GM18499 (cell line): ENCODE measurements at regions not wholly inside any gene's neighbourhood (a gene's known extent, or its start where the extent isn't known, plus 50 kb on each side); places are given as distances from the start of the nearest gene placed in this dataset.
"Not testable (repeated sequence)": the region's sequence is repeated elsewhere in the genome, so short reads cannot be mapped to it uniquely, and the experiment has no call there.

Experiments
- ATAC-seq: cut with Tn5 transposase; IDR thresholded peaks from one replicate; pipeline ENCODE4 v1.9.1; 2021; ENCODE audit warnings: moderate number of reproducible peaks; ENCODE audit not compliant: insufficient read depth, unreplicated experiment

DNA sequence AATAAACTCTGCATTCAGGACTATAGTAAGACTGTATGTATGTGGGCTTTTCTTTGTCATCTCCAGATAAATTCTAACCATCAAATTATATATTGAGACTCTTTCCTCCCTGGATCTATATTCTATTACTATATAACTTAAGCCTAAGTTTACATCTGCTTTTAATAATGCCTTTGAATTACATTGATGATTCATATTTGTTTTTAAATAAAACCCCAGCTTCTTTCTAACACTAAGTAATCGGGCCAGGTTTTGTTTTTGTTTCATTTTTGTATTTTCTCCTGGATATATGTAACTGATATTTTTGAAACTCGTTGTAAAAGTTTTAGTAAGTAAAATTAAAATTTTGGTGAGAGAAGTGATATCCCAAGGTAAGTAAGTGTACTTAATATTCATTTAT, 1599.1 kb downstream of the PCDH9 start:
- ATAC-seq, result no peak

DNA sequence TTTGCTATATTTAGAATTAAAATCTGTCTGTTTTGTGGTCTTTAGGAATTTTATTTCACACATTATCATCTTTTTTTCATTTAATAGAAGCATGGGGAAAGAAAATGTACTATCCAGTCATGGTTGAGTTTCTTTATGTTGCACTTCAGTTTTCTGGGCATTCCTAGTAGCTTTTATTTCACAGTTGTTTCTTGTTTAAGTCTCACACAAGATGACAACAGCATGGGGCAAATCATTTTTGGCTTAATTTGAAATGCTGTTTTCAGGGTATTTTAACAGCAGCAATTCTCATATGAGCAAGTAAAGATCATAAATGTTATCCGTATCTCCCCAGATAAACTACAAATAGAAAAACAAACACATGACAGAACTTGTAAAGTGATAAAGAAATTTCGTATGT, 1600.2 kb downstream of the PCDH9 start:
- no peak for ATAC-seq

DNA sequence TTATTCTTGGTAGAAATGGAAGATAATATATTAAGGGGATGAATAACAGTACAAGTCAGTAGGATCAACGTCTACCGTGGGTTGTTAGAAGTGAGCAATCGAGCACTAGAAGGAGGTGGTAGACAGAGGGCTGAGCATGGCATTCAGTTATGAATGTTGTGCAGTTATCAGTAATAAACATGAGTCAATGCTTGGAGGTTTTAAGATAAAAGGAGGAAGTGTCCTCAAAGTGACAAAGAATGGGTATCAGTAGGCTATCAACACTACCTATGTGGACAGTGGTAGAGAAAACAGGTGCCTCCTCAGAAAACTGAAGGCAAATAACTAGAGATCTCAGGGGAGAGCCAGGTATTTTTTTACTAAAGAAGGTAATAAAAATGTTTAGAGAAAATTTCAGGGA, 1607.0 kb downstream of the PCDH9 start:
- no peak for ATAC-seq

DNA sequence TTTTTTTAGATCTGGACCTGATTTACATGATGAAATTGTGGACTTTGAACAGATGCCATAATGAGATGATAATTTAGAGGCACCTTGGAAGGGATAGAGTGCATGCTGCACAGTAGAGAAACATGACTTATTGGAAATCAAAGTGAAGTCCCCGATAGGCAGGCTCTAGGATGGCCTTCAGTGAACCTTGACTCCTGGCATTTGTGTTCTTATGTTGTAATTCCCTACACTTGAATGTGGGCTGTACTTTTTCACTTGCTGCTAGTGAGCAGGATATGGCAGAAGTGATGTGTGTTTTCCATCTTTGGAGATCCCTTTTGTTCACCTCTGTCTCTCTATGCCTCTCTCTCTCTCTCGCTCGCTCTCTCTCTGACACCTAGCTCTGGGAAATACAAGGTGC, 1614.6 kb downstream of the PCDH9 start:
- no peak for ATAC-seq

DNA sequence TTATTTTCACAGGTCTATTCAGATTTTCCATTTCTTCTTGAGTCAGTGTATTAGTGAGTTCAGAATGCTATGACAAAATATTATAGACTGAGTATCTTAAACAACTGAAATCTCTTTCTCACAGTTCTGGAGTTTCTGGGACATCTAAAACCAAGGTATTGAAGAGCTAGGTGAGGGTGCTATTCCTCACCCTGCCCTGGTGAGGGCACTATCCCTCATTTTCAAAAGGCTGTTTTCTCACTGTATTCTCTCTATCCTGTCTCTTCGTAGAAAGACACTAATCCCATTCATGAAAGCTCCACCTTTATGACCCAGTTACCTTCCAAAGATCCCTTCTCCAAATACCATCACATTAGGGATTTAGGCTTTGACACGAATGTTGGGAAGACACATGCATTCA, 1617.1 kb downstream of the PCDH9 start:
- no peak for ATAC-seq

DNA sequence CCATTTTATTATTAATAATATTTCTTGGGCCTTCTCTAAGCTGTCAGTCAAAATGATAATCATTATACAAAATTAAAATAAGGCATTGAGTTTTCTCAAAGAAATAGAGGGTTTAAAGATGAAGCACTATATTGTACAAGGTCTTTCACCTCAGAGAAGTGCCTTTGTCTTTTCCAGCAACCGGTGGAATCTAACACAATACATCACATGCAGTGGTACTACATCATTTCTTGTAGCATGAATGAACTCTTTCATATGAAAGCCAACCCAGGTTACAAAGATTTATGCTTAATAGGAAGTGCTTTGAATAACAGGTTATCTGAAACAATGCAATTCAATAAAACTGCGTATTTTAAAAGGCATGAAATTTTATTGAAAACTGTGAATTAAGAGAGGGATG, 1620.8 kb downstream of the PCDH9 start:
- no peak for ATAC-seq

DNA sequence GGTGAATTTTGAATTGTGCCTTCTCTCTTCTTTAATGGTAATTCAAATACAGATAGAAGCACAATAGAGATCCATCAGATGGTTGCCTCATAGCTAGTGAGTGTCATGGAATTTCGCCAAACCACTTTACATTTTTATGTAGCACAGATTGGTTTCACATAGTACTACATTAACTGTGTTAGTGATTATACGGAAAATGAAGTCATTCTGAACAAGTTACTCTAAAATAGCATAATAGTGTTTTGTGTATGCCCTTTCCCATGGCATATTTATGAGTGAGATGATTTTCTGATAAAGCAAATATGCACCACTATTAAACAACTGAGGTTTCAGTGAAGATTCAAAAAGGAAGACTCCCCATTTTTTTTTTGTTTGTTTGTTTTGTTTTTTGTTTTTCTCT, 1623.5 kb downstream of the PCDH9 start:
- ATAC-seq, result no peak

DNA sequence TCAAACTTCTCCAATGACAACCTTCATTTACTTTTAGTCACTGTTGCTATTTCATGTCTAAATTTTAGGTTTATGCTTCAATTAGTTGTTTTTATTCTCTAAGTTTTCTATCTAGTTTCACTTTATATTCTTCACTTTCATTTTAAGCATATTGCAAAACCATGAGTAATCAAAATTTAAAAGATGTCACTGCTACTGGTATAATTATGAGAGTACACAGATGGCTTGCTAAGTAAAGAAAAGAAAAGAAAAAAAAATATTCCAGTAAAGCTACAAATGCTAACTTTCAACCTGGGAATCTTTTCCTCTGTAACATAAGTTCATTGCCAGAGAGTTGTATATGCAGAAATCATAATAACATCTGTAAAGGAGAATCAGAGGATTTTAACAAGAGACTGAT, 1624.7 kb downstream of the PCDH9 start:
- ATAC-seq, result no peak

DNA sequence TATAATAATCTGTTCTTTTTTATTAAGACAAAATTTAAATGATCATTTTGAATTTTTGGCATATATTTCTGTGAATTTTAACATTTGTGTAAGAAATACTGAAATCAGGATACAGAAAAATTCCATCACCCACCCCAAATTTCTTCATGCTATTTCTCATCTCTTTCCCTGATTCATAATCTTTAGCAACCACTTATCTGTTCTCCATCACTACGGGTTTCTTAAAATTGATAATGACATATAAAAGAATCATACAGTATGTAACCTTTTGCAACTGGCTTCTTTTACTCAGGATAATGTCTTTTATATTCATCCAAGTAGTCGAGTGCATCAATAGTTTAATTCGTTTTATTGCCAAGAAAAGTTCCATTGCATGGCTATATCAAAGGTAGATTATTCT, 1627.0 kb downstream of the PCDH9 start:
- no peak for ATAC-seq

DNA sequence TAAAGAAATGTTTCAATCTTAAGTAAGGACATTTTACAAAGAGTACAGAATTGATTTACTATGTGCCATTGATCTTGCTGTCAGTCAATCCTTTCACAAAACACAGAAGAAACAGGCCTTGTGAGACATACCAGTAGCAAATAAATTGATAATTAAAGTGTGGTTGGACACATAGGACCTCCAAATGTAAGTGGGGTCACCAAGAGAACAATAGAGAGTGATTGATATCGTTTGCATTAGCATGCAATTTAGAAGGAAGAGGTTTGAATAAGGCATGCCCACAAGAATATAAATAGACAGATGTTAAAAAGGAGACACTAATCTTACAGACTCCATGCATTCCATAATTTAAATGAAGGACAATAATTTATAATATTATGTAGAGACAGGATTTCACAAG, 1628.3 kb downstream of the PCDH9 start:
- no peak for ATAC-seq

DNA sequence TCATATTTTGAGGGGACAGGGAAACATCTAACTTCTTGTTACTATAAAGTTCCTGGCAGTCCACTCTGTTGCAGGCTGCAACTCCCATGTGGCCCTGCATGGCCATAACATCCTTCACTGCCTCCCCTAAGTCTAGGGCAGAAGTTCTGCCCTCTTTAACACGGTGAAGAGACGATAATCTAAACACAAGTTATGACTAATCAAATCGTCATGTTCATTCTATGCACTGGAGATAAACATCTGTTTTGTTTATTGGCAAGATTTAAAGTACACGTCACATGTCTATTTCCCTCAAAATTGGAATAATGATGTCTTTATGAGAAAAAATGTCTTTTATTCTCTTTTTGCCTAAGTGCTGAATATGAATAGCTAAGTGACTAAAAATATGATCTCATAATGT, 1629.4 kb downstream of the PCDH9 start:
- ATAC-seq, result no peak

DNA sequence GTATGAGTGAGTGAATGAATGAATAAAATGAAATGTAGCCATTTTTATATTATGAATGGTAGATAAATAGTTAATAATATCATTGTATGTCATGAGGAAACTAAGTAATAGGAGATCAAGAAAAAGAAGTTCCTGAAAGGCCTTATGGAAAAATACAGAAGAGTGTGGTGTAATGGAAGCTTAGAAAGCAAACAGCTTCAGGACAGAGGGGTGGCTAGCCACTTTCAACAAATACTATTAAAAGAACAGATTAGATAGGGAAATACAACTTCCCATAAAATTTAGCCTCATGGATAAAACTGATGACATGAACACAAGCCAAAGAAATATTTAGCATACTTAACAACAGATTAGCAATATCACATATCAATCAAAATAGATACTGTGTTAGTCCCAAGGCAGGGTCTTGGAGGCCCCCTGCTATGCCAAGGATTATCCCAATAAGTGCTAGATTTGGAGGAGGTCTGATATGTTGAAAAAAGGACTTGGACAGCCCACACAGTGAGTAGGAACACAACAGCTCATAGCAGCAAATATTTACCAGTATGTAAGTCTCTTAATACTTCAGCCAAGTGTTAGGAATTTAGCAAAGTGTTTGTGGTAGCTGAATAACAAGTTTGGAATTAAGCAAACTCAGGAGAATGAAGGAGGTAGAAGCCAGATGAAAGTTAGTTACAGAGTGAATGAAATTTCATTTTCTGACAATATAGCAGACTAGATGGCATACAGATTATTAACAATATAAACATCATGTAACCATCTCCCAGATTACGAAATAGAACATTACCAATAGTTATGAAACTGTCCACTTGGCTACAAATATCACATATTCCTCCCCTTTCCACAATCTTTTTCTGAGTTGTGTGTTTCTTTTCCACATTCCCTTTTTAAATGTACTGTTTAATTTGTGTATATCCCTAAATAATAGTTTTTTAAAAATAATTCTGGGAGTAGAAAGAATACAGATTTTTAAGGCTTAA, 1632.0 kb downstream of the PCDH9 start:
- ATAC-seq, result no peak

DNA sequence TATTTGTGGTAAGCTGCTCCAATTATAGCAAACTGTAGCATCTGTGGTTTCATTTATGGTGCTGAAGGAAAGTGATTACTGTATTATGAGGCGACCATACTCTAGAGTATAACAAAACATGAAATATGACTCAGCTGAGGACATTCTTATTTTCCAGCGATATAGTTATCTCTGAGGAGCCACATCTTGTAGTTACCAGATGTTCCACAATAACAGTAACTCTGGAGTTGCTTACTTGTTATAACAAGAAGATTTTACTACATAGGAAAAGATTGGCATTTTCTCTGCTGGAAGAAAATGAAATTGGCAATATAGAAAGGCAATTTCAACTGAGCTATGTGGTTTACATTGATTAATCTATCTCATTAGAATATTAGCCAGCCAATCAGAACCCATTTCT, 1634.2 kb downstream of the PCDH9 start:
- no peak for ATAC-seq

DNA sequence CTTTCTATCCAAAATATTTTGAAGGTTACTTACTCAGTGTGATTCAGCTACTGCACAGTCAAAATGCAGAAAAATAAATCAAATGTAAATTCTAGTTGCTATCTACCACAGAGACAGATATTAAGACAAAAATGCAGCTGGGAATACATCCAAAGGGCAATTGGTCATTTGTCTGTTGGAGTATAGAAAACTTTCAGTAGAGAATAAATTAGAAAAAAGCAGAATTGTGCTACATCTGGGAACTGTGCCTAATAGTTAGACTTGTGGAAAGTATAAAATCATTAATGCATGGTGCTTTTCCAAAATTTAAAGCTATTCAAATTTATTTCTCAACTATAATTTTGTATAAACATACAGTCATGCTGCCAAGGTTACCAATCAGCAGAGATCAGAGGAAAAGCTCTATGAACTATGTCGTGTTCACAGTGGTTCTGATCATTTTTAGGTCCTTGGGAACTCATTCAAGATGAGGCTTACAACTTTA, 1635.8 kb downstream of the PCDH9 start:
- ATAC-seq, result no peak

DNA sequence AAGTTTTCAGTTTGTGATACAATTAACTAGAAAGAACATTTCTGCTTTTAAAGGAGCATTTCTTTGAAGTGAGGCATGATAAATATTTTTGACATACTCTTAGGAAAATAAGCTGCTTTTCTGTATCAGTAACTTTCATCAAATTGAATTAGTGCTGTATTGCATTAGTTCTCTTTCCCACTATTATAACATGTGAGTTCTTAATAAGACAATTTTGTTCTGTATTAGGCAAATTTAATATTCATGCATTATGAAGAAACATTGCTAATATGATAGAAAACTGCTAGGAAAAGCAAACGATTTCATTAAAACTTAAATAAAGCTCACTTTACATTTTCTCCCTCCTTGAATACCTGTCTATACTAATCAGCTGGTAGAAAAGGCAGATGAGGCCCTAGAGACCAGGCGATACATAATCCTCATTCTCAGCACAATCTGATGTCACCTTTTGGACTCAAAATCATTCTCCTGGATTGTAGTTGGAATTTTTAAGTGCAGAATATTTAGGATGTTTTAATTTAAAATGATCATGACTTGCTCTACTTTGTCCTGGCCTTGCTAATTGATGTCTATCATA, 1636.8 kb downstream of the PCDH9 start:
- no peak for ATAC-seq

DNA sequence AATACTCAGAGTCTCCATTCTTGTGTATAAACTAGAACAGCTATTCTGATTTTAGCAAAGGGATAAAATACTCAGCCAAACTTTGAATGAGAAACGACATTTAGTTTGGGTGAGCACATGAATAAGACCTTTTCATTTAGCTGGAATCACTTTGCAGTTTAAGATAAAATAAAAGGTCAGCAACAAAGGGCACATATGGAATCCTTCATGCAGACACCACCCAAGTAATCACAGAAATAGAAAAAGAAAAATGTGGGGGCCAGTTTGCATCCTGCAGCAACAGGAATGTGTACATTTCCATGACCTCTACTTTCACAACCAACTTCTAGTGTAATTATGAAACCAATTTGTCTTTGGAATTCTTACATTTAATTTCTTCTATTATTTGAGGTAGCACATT, 1637.4 kb downstream of the PCDH9 start:
- ATAC-seq, result no peak

DNA sequence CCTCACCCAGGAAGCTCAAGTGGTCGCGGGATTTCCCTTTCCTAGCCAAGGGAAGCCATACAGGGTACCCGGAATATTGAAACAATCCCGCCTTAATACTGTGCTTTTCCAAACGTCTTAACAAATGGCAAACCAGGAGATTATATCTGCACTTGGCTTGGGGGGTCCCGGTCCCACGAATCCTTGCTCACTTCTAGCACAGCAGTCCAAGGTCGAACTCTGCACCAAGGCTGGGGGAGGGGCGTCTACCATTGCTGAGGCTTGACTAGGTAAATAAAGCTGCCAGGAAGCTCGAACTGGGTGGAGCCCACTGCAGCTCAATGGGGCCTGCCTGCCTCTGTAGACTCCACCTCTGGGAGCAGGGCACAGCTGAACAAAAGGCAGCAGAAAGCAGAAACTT, 1644.8 kb downstream of the PCDH9 start:
- no peak for ATAC-seq

DNA sequence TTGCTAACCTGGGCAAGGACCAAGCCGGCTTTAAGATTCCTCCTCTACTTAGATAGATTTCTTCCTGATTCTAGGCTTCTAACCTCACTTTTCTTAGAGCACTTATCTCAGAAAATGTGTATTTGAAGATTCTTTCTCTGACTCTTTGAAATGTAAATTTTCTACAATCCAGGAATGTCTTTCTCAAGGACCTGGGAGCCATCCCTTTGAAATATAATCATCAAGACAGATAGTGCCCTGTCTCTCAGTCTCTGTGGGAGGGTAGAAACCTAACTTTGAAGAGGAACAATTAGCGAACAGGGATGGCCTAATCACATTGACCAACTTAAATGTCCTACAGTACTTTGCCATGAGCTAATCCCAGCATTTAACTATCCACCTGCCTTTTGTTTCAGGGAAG, 1646.0 kb downstream of the PCDH9 start:
- ATAC-seq, result no peak

DNA sequence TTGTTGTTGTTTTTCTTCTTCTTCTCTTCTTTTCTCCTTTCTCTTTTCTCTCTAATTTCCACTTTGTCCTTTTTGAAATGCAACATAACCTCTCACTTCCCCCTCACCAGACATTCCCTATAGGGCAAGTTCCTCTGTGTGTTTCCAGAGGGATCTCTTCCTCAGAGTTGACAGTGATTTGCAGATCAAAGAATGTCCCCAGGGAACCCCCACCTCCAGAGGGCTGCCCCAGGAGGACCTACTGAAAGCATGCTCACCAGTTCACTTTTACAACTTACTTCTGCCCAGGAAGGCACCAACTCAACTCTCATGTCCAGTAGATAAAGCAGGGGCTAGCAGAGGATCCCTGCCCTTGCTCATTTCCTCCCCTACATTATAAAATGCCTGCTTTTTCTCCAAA, 1648.0 kb downstream of the PCDH9 start:
- ATAC-seq, result no peak

DNA sequence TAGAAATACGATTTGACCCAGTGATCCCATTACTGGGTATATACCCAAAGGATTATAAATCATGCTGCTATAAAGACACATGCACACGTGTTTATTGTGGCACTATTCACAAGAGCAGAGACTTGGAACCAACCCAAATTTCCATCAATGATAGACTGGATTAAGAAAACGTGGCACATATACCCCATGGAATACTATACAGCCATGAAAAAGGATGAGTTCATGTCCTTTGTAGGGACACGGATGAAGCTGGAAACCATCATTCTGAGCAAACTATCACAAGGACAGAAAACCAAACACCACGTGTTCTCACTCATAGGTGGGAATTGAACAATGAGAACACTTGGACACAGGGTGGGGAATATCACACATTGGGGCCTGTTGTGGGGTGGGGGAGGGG, 1665.6 kb downstream of the PCDH9 start:
- ATAC-seq, result not testable (repeated sequence)

DNA sequence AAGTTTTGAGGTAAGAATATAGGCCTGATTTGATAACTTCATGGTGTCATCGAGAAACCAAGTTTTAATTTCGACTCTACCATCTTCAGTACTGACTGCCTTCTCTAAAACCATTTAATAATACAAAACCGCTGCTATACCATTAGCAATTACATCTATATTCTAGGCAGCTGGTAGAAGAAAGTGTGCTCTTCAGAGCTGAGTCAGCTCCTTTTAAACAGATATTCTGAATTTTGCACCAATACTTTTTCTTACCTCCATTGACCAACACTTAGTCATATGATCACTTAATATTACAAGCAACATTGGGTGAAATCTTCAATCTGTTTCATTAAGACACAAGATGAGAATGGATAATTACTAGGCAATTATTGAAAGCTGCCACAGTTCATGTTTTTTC, 1667.8 kb downstream of the PCDH9 start:
- no peak for ATAC-seq

DNA sequence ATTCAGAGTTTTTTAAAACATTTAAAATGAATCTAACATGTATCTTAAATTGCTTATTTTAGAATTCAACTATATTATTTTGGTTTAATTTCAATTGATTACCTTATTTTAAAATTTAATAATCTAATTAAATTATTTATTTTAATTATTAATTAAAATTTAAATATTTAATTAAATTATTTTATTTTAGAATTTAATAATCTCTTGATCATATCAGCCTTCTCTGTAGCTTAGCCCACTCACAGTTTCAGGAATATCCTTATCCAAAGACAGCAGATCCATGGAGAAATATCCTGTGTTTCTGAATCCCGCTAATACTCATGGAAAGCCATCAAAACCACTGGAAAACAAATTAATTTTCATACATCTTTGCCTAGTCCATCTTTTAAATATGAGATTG, 1669.2 kb downstream of the PCDH9 start:
- ATAC-seq, result no peak
